ENCODE measurements at regions not wholly inside any gene's neighbourhood (a gene's known extent, or its start where the extent isn't known, plus 50 kb on each side); places are given as distances from the start of the nearest gene placed in this dataset.
"Not testable (repeated sequence)": the region's sequence is repeated elsewhere in the genome, so short reads cannot be mapped to it uniquely, and the experiment has no call there.

DNA sequence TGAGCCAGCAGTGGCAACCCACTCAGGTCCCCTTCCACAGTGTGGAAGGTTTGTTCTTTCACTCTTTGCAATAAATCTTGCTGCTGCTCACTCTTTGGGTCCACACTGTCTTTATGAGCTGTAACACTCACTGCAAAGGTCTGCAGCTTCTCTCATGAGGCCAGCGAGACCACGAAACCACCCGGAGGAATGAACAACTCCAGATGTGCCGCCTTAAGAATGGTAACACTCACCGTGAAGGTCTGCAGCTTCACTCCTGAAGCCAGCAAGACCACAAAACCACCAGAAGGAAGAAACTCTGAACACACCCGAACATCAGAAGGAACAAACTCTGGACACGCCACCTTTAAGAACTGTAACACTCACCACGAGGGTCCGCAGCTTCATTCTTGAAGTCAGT lies 174.9 kb downstream of the ADAM29 start:
- TF ChIP-seq, protein P1, sequence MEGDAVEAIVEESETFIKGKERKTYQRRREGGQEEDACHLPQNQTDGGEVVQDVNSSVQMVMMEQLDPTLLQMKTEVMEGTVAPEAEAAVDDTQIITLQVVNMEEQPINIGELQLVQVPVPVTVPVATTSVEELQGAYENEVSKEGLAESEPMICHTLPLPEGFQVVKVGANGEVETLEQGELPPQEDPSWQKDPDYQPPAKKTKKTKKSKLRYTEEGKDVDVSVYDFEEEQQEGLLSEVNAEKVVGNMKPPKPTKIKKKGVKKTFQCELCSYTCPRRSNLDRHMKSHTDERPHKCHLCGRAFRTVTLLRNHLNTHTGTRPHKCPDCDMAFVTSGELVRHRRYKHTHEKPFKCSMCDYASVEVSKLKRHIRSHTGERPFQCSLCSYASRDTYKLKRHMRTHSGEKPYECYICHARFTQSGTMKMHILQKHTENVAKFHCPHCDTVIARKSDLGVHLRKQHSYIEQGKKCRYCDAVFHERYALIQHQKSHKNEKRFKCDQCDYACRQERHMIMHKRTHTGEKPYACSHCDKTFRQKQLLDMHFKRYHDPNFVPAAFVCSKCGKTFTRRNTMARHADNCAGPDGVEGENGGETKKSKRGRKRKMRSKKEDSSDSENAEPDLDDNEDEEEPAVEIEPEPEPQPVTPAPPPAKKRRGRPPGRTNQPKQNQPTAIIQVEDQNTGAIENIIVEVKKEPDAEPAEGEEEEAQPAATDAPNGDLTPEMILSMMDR (conservative IDR thresholded peaks at IDR 0.05; ENCODE audit: low read length), result not testable (repeated sequence)
- TF ChIP-seq EZH2phosphoT487 (IDR thresholded peaks at IDR 0.05; ENCODE audit: borderline replicate concordance), result not testable (repeated sequence)
